ENCODE measurements at regions not wholly inside any gene's neighbourhood (a gene's known extent, or its start where the extent isn't known, plus 50 kb on each side); places are given as distances from the start of the nearest gene placed in this dataset.

- in situ Hi-C loops (cut with HindIII; ENCODE audit: low pct_ligation_motif_present, low pct_unique_long_range_greater_than_20kb, low sequenced_read_pairs): no loop called here
- DNase-seq: no peak
Measured at GRCh38 chr15:24899367-24899766, 55.4 kb upstream of the SNRPN start.

DNA sequence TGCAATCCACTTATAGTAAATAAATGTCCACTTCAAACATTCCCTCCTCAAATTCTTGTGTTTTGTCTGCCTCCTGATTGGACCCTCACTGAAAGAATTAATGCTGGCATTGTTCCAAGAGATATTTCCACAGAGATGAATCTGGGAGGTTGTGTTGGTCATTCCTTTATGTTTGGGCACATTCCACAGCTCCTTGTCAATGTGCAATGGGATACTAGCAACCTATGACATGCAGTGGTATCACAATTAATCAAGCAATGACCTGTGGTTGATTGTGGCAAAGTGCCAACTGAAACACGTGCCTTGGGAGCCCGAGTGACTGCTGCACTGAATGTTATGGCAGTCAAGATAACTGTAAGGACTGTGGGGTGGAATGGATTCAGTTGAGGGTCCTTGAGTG, 55.0 kb upstream of the SNRPN start:
- DNase-seq: no peak
- in situ Hi-C loops (cut with HindIII; ENCODE audit: low pct_ligation_motif_present, low pct_unique_long_range_greater_than_20kb, low sequenced_read_pairs): no loop called here

DNA sequence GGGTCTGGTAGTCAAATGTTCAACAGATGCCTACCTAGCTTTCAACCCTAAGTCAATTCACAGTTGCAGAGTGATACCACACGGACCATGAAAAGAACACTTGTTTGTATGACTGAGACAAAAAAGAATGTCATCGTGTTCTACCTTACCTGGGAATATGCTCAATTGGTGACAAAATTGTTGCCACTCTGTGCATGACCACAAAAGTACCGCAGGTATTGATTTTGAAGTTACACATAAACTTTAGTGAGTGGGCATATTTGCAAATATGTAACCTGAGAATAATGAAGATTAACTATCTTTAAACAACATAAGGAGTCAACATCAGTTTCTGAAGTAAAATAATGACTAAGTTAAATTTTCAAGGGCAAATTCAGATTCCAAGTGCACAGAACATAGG, 53.4 kb upstream of the SNRPN start:
- in situ Hi-C loops (cut with HindIII; ENCODE audit: low pct_ligation_motif_present, low pct_unique_long_range_greater_than_20kb, low sequenced_read_pairs): no loop called here
- DNase-seq: no peak

Measured in ACHN (cell line).